ENCODE measurements at regions not wholly inside any gene's neighbourhood (a gene's known extent, or its start where the extent isn't known, plus 50 kb on each side); places are given as distances from the start of the nearest gene placed in this dataset.

GRCh38 chr11:97871816-97872215, 1148.9 kb upstream of the CNTN5 start:
- ATAC-seq (ENCODE audit: low FRiP score): no peak
- no peak for TF ChIP-seq CTCF (IDR thresholded peaks at IDR 0.05)

GRCh38 chr11:97880209-97880608, 1140.5 kb upstream of the CNTN5 start:
- no peak for ATAC-seq (ENCODE audit: low FRiP score)
- DNase-seq (ENCODE audit: low spot score): no peak
- no peak for TF ChIP-seq CTCF (IDR thresholded peaks at IDR 0.05)

More at GRCh38 chr11:97871816-97872215, 1148.9 kb upstream of the CNTN5 start:
- no peak for DNase-seq (ENCODE audit: low spot score)

- ATAC-seq (ENCODE audit: low FRiP score): no peak
- TF ChIP-seq CTCF (IDR thresholded peaks at IDR 0.05): no peak
- DNase-seq (ENCODE audit: low spot score): no peak
Observed at GRCh38 chr11:97883086-97883485, 1137.7 kb upstream of the CNTN5 start.

- no peak for TF ChIP-seq CTCF (IDR thresholded peaks at IDR 0.05)
- no peak for DNase-seq (ENCODE audit: low spot score)
- no peak for ATAC-seq (ENCODE audit: low FRiP score)
Observed at GRCh38 chr11:97888641-97889040, 1132.1 kb upstream of the CNTN5 start.

GRCh38 chr11:97890466-97890865, 1130.3 kb upstream of the CNTN5 start:
- ATAC-seq (ENCODE audit: low FRiP score) (no peak), DNase-seq (ENCODE audit: low spot score) (no peak)
- no peak for TF ChIP-seq CTCF (IDR thresholded peaks at IDR 0.05)

- DNase-seq (ENCODE audit: low spot score) (no peak), ATAC-seq (ENCODE audit: low FRiP score) (no peak)
- no peak for TF ChIP-seq CTCF (IDR thresholded peaks at IDR 0.05)
Observed at GRCh38 chr11:97893612-97894011, 1127.1 kb upstream of the CNTN5 start.

- no peak for TF ChIP-seq CTCF (IDR thresholded peaks at IDR 0.05)
- DNase-seq (ENCODE audit: low spot score) (no peak), ATAC-seq (ENCODE audit: low FRiP score) (no peak)
Observed at GRCh38 chr11:97894978-97895377, 1125.8 kb upstream of the CNTN5 start.
